NCI-H1105 (cell line): ENCODE measurements at regions not wholly inside any gene's neighbourhood (a gene's known extent, or its start where the extent isn't known, plus 50 kb on each side); places are given as distances from the start of the nearest gene placed in this dataset.

Experiments used
- DNase-seq: peaks from one replicate; lab custom pipeline; 2025; lab: John Stamatoyannopoulos, UW

- no peak for DNase-seq
These were observed 120.3 kb upstream of the ZC3H12C start for GRCh38 chr11:109972939-109973338.

DNA sequence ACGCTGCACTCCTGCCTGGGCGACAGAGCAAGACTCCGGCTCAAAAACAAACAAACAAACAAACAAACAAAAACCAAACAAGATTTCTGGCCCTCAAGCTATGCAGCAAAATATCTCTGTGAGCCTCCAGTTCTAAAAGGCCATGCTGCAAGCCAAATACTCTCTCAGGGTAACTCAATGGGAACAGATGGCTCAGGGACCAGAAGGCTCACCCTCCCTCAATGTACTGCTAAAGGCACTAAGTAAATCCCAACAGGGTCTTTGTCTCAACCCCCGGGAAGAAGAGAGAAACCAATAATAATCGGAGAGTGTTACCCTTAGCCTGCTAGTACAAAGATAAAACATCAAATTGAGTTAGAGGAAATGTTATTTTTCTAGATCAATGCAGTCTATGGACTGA, 119.7 kb upstream of the ZC3H12C start:
- DNase-seq = no peak

- no peak for DNase-seq
These were observed 118.7 kb upstream of the ZC3H12C start for GRCh38 chr11:109974523-109974922.

GRCh38 chr11:109978895-109979294, 114.3 kb upstream of the ZC3H12C start:
- no peak for DNase-seq

- DNase-seq = no peak
These were observed 112.1 kb upstream of the ZC3H12C start for GRCh38 chr11:109981031-109981636.

DNA sequence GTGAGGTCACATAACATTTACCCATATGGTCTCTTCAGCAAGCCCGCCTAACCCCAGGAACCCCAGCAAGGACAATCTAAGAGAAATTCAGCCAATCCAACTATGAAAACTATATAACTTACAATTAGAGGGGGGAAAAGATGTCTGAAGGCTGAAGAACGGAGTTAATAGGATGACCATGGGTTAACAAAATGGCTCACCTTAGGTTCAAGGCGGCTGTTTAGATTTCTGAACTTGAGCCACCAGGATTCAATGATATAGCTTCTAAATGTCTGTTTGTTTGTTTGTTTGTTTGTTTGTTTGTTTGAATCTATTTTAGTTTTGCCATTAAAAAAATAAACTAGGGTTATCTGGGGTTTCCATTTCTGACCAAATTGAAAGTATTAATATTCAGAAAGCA, 109.8 kb upstream of the ZC3H12C start:
- no peak for DNase-seq

DNA sequence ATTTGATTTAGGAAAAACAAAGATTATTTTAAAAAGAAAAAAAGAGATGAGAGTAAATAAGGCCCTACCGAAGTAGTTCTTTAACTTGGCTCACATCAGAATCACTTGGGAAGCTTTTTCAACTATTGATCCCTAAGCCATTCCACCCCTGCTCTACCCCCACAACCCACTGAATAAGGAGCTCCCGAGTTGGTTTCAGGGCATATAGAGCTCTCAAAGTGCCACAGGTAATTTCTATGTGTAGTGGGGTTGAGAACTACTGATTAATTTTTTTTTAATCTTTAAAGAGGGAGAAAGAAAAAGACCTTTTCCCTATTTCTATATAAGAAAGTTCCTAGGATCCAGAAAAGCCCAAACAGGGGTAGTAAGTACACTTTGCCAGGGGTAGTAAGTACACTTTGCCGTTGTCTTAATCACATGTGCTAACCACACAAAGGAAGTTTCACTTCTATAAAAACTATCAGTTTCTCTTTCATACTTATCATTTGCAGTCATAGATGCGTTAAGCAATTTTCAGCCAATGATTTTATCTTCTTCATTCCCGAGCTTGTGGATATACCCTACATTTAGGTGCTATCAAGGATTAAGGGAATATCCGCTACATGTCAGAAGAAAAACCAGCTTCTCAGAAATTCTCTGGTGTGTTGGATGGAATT, 108.4 kb upstream of the ZC3H12C start:
- DNase-seq = no peak

- DNase-seq = no peak
These were observed 106.7 kb upstream of the ZC3H12C start for GRCh38 chr11:109986488-109986887.

DNA sequence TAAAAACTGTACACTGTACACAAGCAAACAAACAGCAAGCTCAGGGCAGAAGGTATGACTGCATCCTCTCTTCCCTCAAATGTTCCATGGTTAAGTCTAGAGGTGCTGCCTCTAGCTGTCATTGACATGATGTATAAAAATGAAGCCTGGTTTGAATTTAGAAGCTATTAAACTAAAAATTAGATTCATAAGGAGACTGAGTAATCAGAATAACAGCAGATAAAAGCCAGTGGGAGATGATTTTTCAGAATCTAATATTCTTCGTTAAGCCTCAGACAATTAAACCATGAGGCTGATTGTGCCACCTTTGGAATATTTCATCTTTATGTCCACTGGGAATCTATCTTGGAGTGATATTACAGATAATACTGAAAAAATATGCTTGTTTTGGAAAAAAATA, 101.4 kb upstream of the ZC3H12C start:
- DNase-seq = no peak

GRCh38 chr11:109993786-109994185, 99.4 kb upstream of the ZC3H12C start:
- no peak for DNase-seq

- DNase-seq = no peak
These were observed 98.3 kb upstream of the ZC3H12C start for GRCh38 chr11:109994907-109995306.

DNA sequence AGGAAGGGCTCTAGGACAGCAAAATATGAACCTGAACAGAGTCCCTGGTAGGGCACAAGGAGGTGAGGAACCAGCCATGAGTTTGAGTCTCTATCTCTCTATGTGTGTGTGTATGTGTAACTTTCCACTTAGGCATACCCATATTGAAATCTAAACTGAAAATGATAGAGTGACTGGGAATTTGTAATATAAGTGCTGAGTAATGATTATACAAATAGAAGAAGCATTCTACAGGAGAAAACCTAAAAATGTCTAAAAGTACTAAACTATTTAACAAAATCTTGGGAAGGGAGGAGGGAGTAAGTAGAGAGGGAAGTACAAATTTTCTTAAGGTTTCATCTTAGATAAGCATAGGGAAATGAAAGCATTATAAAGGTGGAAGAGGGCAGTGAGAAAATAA, 97.1 kb upstream of the ZC3H12C start:
- no peak for DNase-seq

DNA sequence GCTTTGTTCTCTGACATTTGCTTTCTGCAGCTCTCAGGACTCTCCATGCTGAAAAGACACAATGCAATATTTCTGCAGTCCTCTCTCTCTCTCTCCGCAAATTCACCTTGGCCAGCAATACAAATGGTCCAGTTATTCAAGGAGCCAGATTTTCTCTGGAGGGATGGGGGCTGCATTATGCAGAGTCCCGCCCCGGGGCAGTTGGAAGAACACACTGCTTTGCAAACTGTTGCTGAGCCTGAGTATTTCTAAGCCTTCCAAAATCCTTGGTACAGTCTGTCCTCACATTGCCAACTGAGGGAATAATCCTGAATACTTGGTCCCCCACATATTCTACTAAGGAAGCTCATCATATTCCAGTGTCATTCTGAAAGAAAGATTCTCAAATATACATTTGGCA, 94.3 kb upstream of the ZC3H12C start:
- DNase-seq = no peak

DNA sequence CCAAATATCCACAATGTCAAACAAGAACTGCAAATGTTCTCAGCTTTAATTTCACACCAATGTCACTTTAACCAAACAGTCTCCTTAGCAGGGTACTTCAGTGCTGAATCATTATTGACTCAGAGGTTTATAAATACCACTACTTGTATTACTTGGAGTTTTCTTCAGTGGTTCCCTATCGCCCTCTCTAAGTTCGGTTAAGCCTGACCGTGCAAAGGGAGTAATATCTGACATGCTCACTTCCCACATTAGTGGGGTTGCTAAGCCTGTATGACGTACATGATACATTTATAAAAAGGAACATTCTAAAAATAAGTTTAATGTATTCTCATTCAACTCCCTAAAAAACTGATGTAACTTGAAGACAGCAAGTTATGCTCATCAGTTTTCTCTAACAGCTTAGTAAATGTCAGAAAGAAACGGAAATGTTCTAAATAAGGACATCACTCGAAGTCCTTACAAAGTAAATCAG, 93.1 kb upstream of the ZC3H12C start:
- no peak for DNase-seq

GRCh38 chr11:110000850-110001249, 92.3 kb upstream of the ZC3H12C start:
- DNase-seq = no peak

- no peak for DNase-seq
These were observed 89.8 kb upstream of the ZC3H12C start for GRCh38 chr11:110003426-110003825.

- no peak for DNase-seq
These were observed 81.6 kb upstream of the ZC3H12C start for GRCh38 chr11:110011595-110011994.

- DNase-seq = no peak
These were observed 77.5 kb upstream of the ZC3H12C start for GRCh38 chr11:110015695-110016094.

- no peak for DNase-seq
These were observed 73.5 kb upstream of the ZC3H12C start for GRCh38 chr11:110019675-110020074.

DNA sequence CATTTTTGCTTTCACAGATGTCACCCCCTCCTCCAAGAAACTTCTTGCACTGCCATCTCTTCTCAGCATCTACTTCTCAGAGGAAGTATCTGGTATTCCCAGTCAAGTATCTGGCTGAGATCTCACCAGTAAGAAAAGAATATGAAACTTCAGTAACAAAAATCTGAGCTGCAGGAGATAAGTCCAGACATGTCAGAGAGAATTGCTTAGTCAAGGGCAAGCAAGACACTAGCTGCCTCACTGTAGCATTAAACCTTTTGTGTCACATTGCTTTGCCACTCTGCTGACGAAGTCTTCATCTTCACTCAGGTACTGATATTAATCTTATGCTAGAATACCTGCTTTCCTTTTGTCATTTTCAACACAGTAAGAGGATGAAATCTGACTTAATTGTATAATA, 70.6 kb upstream of the ZC3H12C start:
- DNase-seq = no peak

- DNase-seq = no peak
These were observed 69.5 kb upstream of the ZC3H12C start for GRCh38 chr11:110023711-110024110.

DNA sequence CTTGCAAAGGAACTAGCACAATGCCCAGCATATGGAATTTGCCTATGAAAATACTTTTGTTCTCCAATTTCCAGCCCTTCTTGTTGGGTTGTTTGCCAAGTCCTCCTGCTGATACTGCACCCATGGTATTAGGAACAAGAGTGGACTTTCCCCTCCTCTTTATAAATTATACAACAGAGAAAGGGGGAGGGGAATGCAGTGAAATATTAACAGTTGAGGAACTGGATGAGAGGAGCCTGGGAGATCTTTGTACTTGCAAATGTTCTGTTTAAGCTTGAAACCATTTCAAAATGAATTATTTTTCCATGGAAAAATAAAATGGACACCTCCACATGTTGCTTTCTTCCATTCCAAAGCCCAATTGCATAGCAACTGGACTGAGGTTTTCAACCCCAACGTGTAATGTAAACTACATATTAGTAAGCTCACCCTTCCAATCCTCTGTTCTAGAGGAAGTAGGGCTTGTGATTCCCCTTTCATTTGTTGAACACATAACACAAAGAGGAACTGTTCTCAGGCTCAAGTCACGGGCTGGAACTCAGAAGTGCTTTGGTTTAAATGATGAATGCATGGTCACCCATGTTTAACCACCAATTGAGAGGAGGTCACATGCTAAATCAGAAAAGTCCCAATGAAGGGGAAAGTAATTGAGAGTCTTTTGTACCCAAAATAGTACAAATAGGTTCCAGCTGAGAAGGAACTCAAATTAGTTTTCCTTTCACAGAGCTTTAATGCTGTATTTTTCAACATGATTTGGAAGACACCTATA, 66.2 kb upstream of the ZC3H12C start:
- DNase-seq = no peak
